HG03354 (cell line): ENCODE measurements at regions not wholly inside any gene's neighbourhood (a gene's known extent, or its start where the extent isn't known, plus 50 kb on each side); places are given as distances from the start of the nearest gene placed in this dataset.
"Not testable (repeated sequence)": the region's sequence is repeated elsewhere in the genome, so short reads cannot be mapped to it uniquely, and the experiment has no call there.

Experiments used
- ATAC-seq: cut with Tn5 transposase; IDR thresholded peaks from one replicate; pipeline ENCODE4 v1.9.1; 2021; ENCODE audit warnings: mild to moderate bottlenecking; ENCODE audit not compliant: unreplicated experiment, poor library complexity, severe bottlenecking

DNA sequence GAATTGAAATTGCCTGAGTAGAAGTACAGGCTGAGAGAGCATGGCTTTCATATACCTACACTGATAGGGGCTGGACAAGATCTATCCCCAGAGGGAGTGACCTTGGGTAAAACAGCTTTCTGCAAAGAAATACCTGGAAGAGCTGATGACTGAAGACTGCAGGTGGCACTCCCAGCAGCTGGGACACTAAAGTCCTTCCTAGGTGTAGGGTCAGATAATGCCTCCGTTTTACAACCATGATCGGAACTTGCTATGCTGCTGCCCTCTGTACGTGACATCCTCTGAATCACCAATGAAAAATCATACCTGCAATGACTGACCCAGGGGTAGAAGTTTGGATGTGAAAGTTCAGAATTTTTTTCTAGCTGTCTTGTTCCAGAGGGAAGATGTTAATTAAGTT is 107.2 kb upstream of the WDR1 start:
- ATAC-seq: no peak

DNA sequence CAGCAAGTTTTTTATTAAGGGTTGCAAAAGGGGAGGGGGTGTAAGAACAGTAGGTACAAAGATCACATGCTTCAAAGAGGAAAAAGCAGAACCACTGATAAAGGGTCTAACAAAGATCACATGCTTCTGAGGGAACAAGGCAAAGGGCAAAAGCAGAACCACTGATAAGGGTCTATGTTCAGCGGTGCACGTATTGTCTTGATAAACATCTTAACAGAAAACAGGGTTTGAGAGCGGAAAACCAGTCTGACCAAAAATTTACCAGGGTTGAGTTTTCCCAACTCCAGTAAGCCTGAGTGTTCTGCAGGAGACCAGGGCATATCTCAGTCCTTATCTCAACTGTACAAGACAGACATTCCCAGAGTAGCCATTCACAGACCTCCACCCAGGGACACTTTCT is 96.9 kb upstream of the WDR1 start:
- not testable (repeated sequence) for ATAC-seq

DNA sequence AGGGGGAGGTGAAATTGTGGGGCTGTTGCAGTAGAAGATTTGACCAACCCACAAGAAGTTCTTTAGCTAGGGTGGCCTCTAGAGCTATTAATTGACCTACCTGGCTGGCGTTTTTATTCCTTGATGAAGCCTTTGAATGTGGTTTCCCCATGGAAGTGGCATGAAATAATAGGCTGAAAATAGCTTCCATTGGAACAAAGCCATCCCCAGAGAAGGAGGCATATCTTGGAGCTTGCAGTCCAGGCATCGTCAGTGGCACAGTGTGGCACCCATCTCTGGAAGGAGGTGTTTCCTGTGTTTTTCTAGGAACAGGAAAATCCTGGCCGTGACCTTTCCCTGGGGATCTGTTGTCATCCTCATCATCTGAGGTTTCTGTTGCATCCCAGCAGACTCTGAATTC is 96.3 kb upstream of the WDR1 start:
- ATAC-seq: no peak

DNA sequence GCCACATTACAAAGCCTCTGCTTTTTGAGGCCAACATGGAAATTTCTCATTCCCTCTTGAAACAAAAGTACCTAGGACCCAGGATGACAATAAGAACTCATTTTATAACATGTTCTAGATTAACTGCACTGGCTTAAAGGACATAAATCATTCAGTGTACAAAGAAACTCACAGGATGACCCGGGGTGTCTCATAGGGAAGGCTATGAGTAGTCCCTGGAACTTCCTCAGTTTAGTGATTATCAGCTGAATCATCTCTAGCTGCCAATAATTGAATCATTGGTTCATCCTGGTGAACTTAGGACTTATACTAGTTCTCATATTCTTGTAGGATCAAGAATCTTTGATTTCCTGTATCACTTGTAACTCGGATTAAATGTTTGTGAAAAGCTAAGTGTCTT is 95.8 kb upstream of the WDR1 start:
- ATAC-seq: no peak

GRCh38 chr4:10207116-10207515 is 90.5 kb upstream of the WDR1 start:
- no peak for ATAC-seq

DNA sequence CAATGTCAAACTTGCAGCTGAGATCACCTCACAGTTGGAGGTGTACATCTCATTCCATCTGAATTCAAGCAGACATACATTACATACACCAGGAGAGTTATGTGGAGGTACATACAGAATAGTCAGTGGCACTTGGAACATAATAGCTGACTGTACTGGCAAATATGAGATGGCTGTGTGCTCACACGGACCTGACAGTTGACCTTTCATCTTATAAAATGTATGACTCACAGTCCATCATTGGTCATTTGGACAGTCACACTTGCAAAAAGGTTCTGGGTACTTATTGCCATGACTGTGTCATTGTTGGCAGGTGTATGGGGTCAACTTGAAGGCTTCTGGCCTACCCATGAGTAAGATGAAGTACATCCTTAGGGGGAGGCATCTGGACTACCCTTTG is 88.6 kb upstream of the WDR1 start:
- no peak for ATAC-seq

DNA sequence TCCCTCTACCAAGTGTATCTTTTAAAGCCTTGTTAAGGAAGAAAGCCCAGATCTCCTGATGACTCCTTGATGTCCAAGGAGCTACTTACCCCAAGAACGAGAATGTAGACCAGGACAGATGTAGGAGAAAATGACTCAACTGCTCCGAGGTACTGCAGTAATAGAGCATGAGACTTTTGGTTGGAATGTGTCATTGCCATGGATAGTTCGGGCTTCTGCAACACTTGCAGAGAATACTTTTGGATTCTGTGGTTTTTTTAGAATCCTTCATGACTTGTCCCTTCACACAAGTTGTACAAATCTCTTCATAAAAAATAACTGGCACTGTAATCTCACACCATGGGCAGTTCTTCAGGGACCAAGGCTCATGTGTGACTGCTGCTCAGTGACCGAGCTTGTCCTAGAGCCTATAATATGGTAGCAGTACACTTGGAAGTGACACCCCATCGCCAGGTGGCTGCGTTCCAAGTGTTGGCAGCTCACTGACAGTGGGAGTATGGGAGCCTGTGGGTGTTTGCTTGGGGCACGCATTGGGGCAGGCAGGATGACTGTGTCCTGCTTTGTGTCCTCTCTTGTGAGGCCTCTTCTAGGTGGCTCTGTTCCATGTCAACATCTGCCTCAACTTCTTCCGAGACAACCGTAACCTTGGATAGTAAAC is 87.9 kb upstream of the WDR1 start:
- no peak for ATAC-seq

DNA sequence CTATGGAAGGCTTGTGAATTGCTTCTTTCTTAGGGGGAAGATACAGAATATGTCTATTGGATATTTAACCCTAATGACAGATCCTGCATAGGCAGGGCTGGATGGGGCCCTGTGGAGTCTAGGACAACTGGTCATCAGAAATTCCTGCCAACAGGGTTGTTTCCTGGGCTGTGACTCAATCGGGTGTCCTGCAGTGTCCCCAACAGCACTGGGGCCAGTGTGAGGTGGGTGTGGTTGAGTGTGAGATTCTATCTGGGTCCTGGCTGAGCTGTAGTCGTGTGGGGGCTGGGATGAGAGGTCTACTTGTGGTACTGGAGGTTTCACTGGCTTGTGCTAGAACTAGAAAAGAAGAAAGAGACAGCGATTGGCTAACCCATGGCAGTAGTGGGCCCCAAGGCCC is 87.3 kb upstream of the WDR1 start:
- no peak for ATAC-seq

DNA sequence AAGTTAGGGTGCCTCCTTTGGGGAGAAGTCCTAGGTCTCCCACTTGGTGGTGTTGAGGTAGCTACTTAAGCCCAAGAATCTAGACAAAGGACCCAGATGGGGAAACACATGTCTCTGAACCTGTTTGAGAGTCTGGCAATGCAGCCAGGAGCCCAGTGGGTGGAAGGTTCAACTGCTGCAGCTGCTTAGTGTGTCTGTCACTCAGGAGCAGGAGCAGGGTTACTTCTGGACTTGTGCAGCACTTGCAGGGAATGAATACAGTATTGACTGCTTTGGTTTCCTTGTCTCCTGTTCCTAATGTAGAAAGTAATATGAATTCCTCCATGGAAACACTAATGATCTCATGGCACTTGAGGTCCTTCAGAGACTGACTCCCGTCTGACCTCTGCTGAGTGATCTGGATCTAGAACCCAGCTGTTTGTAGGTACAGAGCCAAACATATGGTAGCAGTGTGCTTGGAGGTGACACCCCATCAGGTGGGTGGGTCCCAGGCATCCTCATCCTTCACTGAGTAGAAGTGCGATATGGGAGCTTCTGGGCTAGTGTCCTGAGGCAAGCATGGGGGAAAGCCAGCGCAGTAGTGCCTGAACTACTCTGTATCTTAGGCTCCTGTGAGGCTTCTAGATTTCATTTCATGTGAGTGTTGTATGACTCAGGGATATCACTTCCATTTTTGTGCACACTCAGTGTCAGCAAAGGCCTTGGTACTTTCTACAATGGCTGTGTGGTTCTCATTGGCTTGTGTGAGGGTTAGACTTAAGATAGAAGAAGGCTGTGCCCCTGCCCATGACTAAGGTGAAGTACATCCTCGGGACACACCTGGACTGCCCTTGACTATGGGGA is 85.0 kb upstream of the WDR1 start:
- ATAC-seq: no peak

GRCh38 chr4:10200869-10201268 is 84.3 kb upstream of the WDR1 start:
- no peak for ATAC-seq

GRCh38 chr4:10198365-10198764 is 81.8 kb upstream of the WDR1 start:
- ATAC-seq: no peak

- ATAC-seq: no peak
Observed at GRCh38 chr4:10197952-10198351, 81.4 kb upstream of the WDR1 start.

DNA sequence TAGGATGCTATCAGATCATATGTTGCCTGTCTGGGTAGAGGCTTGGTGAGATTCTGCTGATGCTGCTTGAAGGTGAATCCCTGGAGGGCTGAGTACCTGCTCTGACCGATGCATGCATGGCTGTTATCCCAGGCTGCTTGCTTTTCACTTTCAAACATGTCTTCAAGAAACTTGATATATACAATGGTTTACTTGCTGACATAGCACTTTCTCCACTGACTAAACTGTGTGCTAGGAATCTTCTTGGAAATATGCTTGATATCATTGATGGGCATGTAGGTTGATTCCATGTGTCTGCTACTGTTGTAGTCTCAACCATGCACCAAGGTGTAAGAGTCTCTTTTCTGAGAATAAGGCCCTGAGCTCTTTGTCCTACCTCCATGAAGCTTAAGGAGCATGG is 79.6 kb upstream of the WDR1 start:
- no peak for ATAC-seq

- ATAC-seq: no peak
Observed at GRCh38 chr4:10192331-10192730, 75.7 kb upstream of the WDR1 start.

GRCh38 chr4:10188400-10189004 is 71.9 kb upstream of the WDR1 start:
- no peak for ATAC-seq

DNA sequence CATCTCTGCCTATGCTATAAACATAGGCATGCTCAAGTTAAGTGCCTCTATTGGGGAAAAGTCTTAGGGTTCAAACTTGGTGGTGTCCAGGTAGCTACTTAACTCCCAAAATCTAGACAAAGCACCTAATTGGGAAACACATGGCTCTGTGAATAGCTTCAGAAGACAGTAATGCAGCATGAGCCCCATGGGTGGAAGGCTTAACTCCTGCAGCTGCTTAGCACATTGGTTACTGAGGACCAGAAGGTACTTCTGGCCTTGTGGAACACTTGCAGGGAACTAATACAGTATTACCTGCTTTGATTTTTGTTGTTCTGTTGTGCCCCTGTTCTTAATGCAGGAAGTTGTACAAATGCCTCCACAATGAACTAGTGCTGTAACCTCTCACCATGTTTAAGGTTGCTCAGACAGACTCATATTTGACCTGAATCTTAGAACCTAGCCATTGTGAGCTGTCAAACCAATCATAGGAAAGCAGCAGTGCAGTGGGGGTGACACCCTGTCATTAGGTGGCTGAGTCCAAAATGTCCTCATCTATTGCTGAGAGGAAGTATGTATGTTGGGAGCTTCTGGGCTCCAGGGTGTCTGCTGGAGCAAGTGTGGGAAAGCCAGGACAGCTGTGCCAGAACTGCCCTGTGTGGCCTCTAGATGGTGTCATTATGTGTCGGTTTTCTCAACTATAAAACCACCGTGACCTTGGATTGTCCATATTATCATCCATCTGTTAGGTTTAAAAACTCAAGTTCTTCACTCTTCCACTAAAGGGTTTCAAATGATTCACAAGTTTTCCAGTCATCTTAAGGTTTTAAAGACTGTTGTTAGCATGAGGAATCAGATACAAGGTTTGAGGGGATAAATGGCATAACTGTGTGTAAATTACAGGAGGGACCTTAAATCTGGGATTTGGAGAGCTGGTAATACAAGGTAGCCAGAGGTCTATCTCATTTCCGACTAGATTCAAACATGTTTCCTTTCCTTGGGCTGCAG is 69.9 kb upstream of the WDR1 start:
- ATAC-seq: no peak

DNA sequence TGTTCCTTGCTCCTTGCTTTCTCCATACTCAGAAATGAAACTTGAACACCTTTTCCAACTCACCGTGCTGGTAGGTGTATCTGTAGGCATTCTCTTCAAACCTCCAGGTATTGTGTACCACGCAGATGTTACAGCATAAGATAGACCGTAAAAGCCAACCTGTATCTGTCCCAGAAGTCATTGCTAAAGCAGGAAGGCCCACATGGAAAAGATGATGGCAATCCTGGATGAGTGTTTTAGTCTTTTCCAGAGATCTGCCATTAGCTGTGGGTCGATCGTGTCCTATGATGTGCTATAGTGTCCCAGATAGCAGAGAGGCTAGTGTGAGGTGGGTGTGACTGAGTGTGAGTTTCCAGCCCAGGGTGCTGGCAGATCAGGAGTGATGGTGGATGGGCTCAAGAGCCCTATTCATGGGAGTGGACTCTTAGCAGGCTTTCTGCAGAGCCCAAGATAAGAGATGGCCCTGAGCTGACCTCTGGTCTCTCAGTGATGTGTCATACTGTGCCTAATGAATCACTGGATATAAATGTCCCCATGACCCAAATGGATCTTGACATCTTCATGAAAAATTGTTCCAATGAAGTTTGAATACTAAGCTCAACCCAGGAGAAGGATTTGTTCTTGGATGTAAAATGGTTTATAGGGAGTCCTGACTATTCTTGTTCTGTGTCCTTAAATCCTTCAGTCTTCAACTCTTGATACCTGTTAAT is 69.1 kb upstream of the WDR1 start:
- no peak for ATAC-seq

GRCh38 chr4:10184501-10184938 is 67.9 kb upstream of the WDR1 start:
- no peak for ATAC-seq

DNA sequence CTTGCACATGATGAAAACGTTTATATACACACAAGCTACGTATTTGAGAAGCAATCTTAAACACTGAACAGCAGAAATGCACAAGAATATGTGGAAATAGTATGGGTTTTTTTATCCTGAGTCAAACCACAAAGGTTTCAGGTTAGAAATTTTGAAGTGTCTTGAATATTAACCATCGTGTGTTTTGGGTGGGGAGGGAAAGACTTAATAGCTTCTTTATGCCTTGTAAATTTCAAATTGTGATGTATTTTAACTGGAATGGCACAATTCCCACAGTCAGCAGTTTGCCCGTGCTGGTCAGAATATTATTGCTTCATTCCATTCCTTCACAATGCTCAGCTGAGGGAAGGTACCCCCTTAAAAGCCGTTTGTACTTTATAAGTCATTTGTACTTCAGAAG is 67.4 kb upstream of the WDR1 start:
- no peak for ATAC-seq
